Keratinocyte (primary cell): ENCODE measurements at regions not wholly inside any gene's neighbourhood (a gene's known extent, or its start where the extent isn't known, plus 50 kb on each side); places are given as distances from the start of the nearest gene placed in this dataset.

Experiments used
- DNase-seq: peaks from one replicate; pipeline ENCODE4 v3.0.0-alpha.2; 2011; ENCODE audit warnings: low read depth, missing footprints, low spot score
- FAIRE-seq: peaks from 2 replicates; lab custom pipeline; 2011; peaks lifted over from hg19 to GRCh38; lab: Jason Lieb, UNC
- H2AFZ ChIP-seq: 2 replicates; pipeline ENCODE4 v1.6.0; 2012; ENCODE audit warnings: low read length, control low read depth, inconsistent platforms; ENCODE audit not compliant: control insufficient read depth
- H3K27ac ChIP-seq: 2 replicates; pipeline ENCODE4 v1.5.1; 2011; ENCODE audit warnings: low read length; ENCODE audit not compliant: control insufficient read depth, insufficient read depth
- H3K27me3 ChIP-seq: 3 replicates; pipeline ENCODE4 v1.6.0; 2011; ENCODE audit warnings: low read length; ENCODE audit not compliant: control insufficient read depth, insufficient read depth; ENCODE audit errors: extremely low read depth
- H3K36me3 ChIP-seq, 2 experiments: 2 replicates in 1 of 2; 3 replicates in 1 of 2; pipeline ENCODE4 v1.5.1; 2011; ENCODE audit warnings: low read length in 2 of 2, mild to moderate bottlenecking in 1 of 2; ENCODE audit not compliant: control insufficient read depth in 2 of 2, insufficient read depth in 2 of 2; ENCODE audit errors: extremely low read depth in 1 of 2
- H3K4me1 ChIP-seq: 3 replicates; pipeline ENCODE4 v1.5.1; 2011; ENCODE audit warnings: low read length; ENCODE audit not compliant: control insufficient read depth, insufficient read depth; ENCODE audit errors: extremely low read depth
- H3K4me2 ChIP-seq: 3 replicates; pipeline ENCODE4 v1.6.0; 2011; ENCODE audit warnings: low read depth, low read length; ENCODE audit not compliant: control insufficient read depth, insufficient read depth; ENCODE audit errors: extremely low read depth
- H3K4me3 ChIP-seq, 3 experiments: fragments of 200-600 bp in 1 of 3; sonication (generic) in 1 of 3; 2 replicates in 2 of 3; 3 replicates in 1 of 3; pipeline ENCODE4 v1.5.1; 2011 to 2016; ENCODE audit warnings: low read length in 3 of 3, mild to moderate bottlenecking in 3 of 3, control low read depth in 2 of 3, inconsistent platforms in 1 of 3, low read depth in 1 of 3, mixed read lengths in 1 of 3, mixed run types in 1 of 3, moderate library complexity in 1 of 3; ENCODE audit not compliant: control insufficient read depth in 2 of 3, insufficient read depth in 2 of 3; ENCODE audit errors: extremely low read depth in 1 of 3
- H3K79me2 ChIP-seq: 2 replicates; pipeline ENCODE4 v1.6.0; 2012; ENCODE audit warnings: low read length; ENCODE audit not compliant: control insufficient read depth, insufficient read depth
- H3K9ac ChIP-seq: 3 replicates; pipeline ENCODE4 v1.6.0; 2011; ENCODE audit warnings: low read length; ENCODE audit not compliant: control insufficient read depth, insufficient read depth; ENCODE audit errors: extremely low read depth
- H3K9me1 ChIP-seq: 3 replicates; pipeline ENCODE4 v1.6.0; 2011; ENCODE audit warnings: low read length; ENCODE audit not compliant: control insufficient read depth, insufficient read depth; ENCODE audit errors: extremely low read depth
- H3K9me3 ChIP-seq: 2 replicates; pipeline ENCODE4 v1.5.1; 2012; ENCODE audit warnings: low read depth, low read length; ENCODE audit not compliant: control insufficient read depth
- H4K20me1 ChIP-seq: 3 replicates; pipeline ENCODE4 v1.6.0; 2011; ENCODE audit warnings: low read length; ENCODE audit not compliant: control insufficient read depth, insufficient read depth; ENCODE audit errors: extremely low read depth
- CTCF ChIP-seq, 3 experiments: IDR thresholded peaks in 1 of 3; conservative IDR thresholded peaks in 1 of 3; optimal IDR thresholded peaks in 1 of 3; 2 replicates in 2 of 3; 3 replicates in 1 of 3; pipeline versions ENCODE3 to v1.5.1; 2011; ENCODE audit warnings: low read length in 3 of 3, mild to moderate bottlenecking in 3 of 3, moderate library complexity in 2 of 3, control low read depth in 1 of 3, inconsistent platforms in 1 of 3; ENCODE audit not compliant: insufficient read depth in 2 of 3; ENCODE audit errors: extremely low read depth in 1 of 3
- EZH2 ChIP-seq: IDR thresholded peaks from one replicate; pipeline ENCODE4 v1.6.1; 2012; ENCODE audit warnings: inconsistent platforms, mild to moderate bottlenecking, low read length, moderate library complexity
- dilution Hi-C: fragments of 300-500 bp; cut with MboI; formaldehyde crosslinking; loops from one replicate; pipeline ENCODE4 v1.7.0; 2020; ENCODE audit warnings: low sequenced_read_pairs; ENCODE audit not compliant: extremely low pct_ligation_motif_present

GRCh38 chr2:37587817-37588216 lies 83.6 kb downstream of the CDC42EP3 start:
- peak overlapping the region; percentile 31 for H3K27ac ChIP-seq
- H4K20me1 ChIP-seq: no peaks in the 10 kb centered on the region
- no peak overlapping the region for H3K4me3 ChIP-seq
- no peaks in the 10 kb centered on the region for H3K9me1 ChIP-seq
- TF ChIP-seq CTCF (optimal IDR thresholded peaks at IDR 0.05 in 1 of 3, IDR thresholded peaks at IDR 0.05 in 1 of 3, conservative IDR thresholded peaks at IDR 0.05 in 1 of 3; ENCODE audit: extremely low read depth in 1 of 3, insufficient read depth in 2 of 3, low read length in 3 of 3): no peak
- no peak for TF ChIP-seq EZH2
- peaks cover 73% of the 10 kb centered on the region for H3K4me1 ChIP-seq
- no peak for DNase-seq
- no peaks in the 10 kb centered on the region for H3K36me3 ChIP-seq
- H3K27me3 ChIP-seq: no peaks in the 10 kb centered on the region
- FAIRE-seq: no peak
- H3K9me3 ChIP-seq: no peaks in the 10 kb centered on the region
- H3K79me2 ChIP-seq: no peaks in the 10 kb centered on the region
- H3K9ac ChIP-seq: no peak overlapping the region
- no peak overlapping the region for H2AFZ ChIP-seq
- no peak overlapping the region for H3K4me2 ChIP-seq
- dilution Hi-C loops: no loop called here

- no peak overlapping the region for H3K9ac ChIP-seq
- no peaks in the 10 kb centered on the region for H3K9me3 ChIP-seq
- H2AFZ ChIP-seq: peak overlapping the region; percentile 1
- H3K27ac ChIP-seq: peak overlapping the region; percentile 31
- TF ChIP-seq EZH2 (no peak), CTCF (optimal IDR thresholded peaks at IDR 0.05 in 1 of 3, IDR thresholded peaks at IDR 0.05 in 1 of 3, conservative IDR thresholded peaks at IDR 0.05 in 1 of 3; ENCODE audit: extremely low read depth in 1 of 3, insufficient read depth in 2 of 3, low read length in 3 of 3) (no peak)
- dilution Hi-C loops: no loop called here
- no peaks in the 10 kb centered on the region for H4K20me1 ChIP-seq
- DNase-seq: no peak
- H3K4me3 ChIP-seq: peak overlapping the region in 1 of 3 experiments; percentile 0
- peaks cover 68% of the 10 kb centered on the region for H3K4me1 ChIP-seq
- H3K36me3 ChIP-seq: no peaks in the 10 kb centered on the region
- H3K4me2 ChIP-seq: peak overlapping the region; percentile 47
- H3K79me2 ChIP-seq: no peaks in the 10 kb centered on the region
- FAIRE-seq: peak; percentile 76
- no peaks in the 10 kb centered on the region for H3K27me3 ChIP-seq
- H3K9me1 ChIP-seq: no peaks in the 10 kb centered on the region
These were observed 83.1 kb downstream of the CDC42EP3 start for GRCh38 chr2:37588316-37588777.
